Fibroblast of gingiva (primary cell): ENCODE measurements at regions not wholly inside any gene's neighbourhood (a gene's known extent, or its start where the extent isn't known, plus 50 kb on each side); places are given as distances from the start of the nearest gene placed in this dataset.

ENCODE experiments used
- DNase-seq: peaks from one replicate; pipeline ENCODE4 v3.0.0-alpha.2; 2011; ENCODE audit warnings: low read depth

- DNase-seq = no peak
Measured at GRCh38 chr2:150003544-150003943, 416.0 kb upstream of the MMADHC start.

GRCh38 chr2:150001788-150002187, 414.2 kb upstream of the MMADHC start:
- no peak for DNase-seq

- DNase-seq = no peak
Measured at GRCh38 chr2:149996901-149997300, 409.3 kb upstream of the MMADHC start.

GRCh38 chr2:149994057-149994728, 406.6 kb upstream of the MMADHC start:
- DNase-seq = peak; percentile 74

- no peak for DNase-seq
Measured at GRCh38 chr2:149993316-149993715, 405.7 kb upstream of the MMADHC start.

GRCh38 chr2:149991576-149991975, 404.0 kb upstream of the MMADHC start:
- DNase-seq = peak; percentile 33

- DNase-seq = no peak
Measured at GRCh38 chr2:149990965-149991364, 403.4 kb upstream of the MMADHC start.

- peak; percentile 68 for DNase-seq
Measured at GRCh38 chr2:149989447-149990063, 402.0 kb upstream of the MMADHC start.

GRCh38 chr2:149988361-149988760, 400.8 kb upstream of the MMADHC start:
- no peak for DNase-seq

- DNase-seq = no peak
Measured at GRCh38 chr2:149986861-149987260, 399.3 kb upstream of the MMADHC start.

GRCh38 chr2:149984311-149984710, 396.7 kb upstream of the MMADHC start:
- no peak for DNase-seq

- DNase-seq = peak; percentile 38
Measured at GRCh38 chr2:149972066-149972465, 384.5 kb upstream of the MMADHC start.

- no peak for DNase-seq
Measured at GRCh38 chr2:149954981-149955600, 367.5 kb upstream of the MMADHC start.

- DNase-seq = no peak
Measured at GRCh38 chr2:149953627-149954026, 366.1 kb upstream of the MMADHC start.

- no peak for DNase-seq
Measured at GRCh38 chr2:149931486-149931885, 343.9 kb upstream of the MMADHC start.

GRCh38 chr2:149928011-149928410, 340.4 kb upstream of the MMADHC start:
- DNase-seq = no peak

GRCh38 chr2:149926149-149926548, 338.6 kb upstream of the MMADHC start:
- DNase-seq = peak; percentile 28

GRCh38 chr2:149924549-149925213, 337.1 kb upstream of the MMADHC start:
- DNase-seq = no peak

- DNase-seq = no peak
Measured at GRCh38 chr2:149924028-149924427, 336.5 kb upstream of the MMADHC start.

- DNase-seq = no peak
Measured at GRCh38 chr2:149921911-149922616, 334.5 kb upstream of the MMADHC start.

- DNase-seq = no peak
Measured at GRCh38 chr2:149920389-149920788, 332.8 kb upstream of the MMADHC start.

GRCh38 chr2:149915151-149915550, 327.6 kb upstream of the MMADHC start:
- no peak for DNase-seq
